ENCODE measurements at regions not wholly inside any gene's neighbourhood (a gene's known extent, or its start where the extent isn't known, plus 50 kb on each side); places are given as distances from the start of the nearest gene placed in this dataset.

- no peak for DNase-seq (ENCODE audit: low read depth)
Measured at GRCh38 chr1:208541225-208541855, 297.2 kb upstream of the PLXNA2 start.

- no peak for DNase-seq (ENCODE audit: low read depth)
Measured at GRCh38 chr1:208542309-208542708, 298.1 kb upstream of the PLXNA2 start.

- DNase-seq (ENCODE audit: low read depth), result no peak
Measured at GRCh38 chr1:208544053-208544452, 299.9 kb upstream of the PLXNA2 start.

GRCh38 chr1:208544794-208545193, 300.6 kb upstream of the PLXNA2 start:
- DNase-seq (ENCODE audit: low read depth), result no peak

- no peak for DNase-seq (ENCODE audit: low read depth)
Measured at GRCh38 chr1:208551024-208551423, 306.8 kb upstream of the PLXNA2 start.

- no peak for DNase-seq (ENCODE audit: low read depth)
Measured at GRCh38 chr1:208551633-208552320, 307.6 kb upstream of the PLXNA2 start.

GRCh38 chr1:208552928-208553327, 308.7 kb upstream of the PLXNA2 start:
- no peak for DNase-seq (ENCODE audit: low read depth)

GRCh38 chr1:208556461-208556860, 312.3 kb upstream of the PLXNA2 start:
- no peak for DNase-seq (ENCODE audit: low read depth)

- DNase-seq (ENCODE audit: low read depth), result no peak
Measured at GRCh38 chr1:208557046-208557722, 313.0 kb upstream of the PLXNA2 start.

- no peak for DNase-seq (ENCODE audit: low read depth)
Measured at GRCh38 chr1:208557723-208558094, 313.5 kb upstream of the PLXNA2 start.

GRCh38 chr1:208559597-208560329, 315.6 kb upstream of the PLXNA2 start:
- DNase-seq (ENCODE audit: low read depth), result no peak

GRCh38 chr1:208562151-208562960, 318.2 kb upstream of the PLXNA2 start:
- DNase-seq (ENCODE audit: low read depth), result no peak

- no peak for DNase-seq (ENCODE audit: low read depth)
Measured at GRCh38 chr1:208564466-208564865, 320.3 kb upstream of the PLXNA2 start.

GRCh38 chr1:208565756-208566440, 321.7 kb upstream of the PLXNA2 start:
- no peak for DNase-seq (ENCODE audit: low read depth)

- no peak for DNase-seq (ENCODE audit: low read depth)
Measured at GRCh38 chr1:208569181-208569580, 325.0 kb upstream of the PLXNA2 start.

- no peak for DNase-seq (ENCODE audit: low read depth)
Measured at GRCh38 chr1:208570362-208570761, 326.2 kb upstream of the PLXNA2 start.

GRCh38 chr1:208576425-208576824, 332.2 kb upstream of the PLXNA2 start:
- no peak for DNase-seq (ENCODE audit: low read depth)

GRCh38 chr1:208577381-208577905, 333.3 kb upstream of the PLXNA2 start:
- DNase-seq (ENCODE audit: low read depth), result no peak

GRCh38 chr1:208581209-208581608, 337.0 kb upstream of the PLXNA2 start:
- no peak for DNase-seq (ENCODE audit: low read depth)

GRCh38 chr1:208581667-208582066, 337.5 kb upstream of the PLXNA2 start:
- DNase-seq (ENCODE audit: low read depth), result no peak

- no peak for DNase-seq (ENCODE audit: low read depth)
Measured at GRCh38 chr1:208584167-208584755, 340.1 kb upstream of the PLXNA2 start.

Data from CMK (cell line).